ENCODE measurements at regions not wholly inside any gene's neighbourhood (a gene's known extent, or its start where the extent isn't known, plus 50 kb on each side); places are given as distances from the start of the nearest gene placed in this dataset.

- TF ChIP-seq CTCF (conservative IDR thresholded peaks at IDR 0.05; ENCODE audit: low read depth, low read length): no peak
- no peak for TF ChIP-seq EZH2 (IDR thresholded peaks at IDR 0.05; ENCODE audit: low read length, unreplicated experiment)
Measured at GRCh38 chr2:105553538-105554196, 154.8 kb upstream of the FHL2 start.

All from PC-3 (cell line).